K562 (cell line): ENCODE measurements at regions not wholly inside any gene's neighbourhood (a gene's known extent, or its start where the extent isn't known, plus 50 kb on each side); places are given as distances from the start of the nearest gene placed in this dataset.

Experiments used
- ATAC-seq: fragments of 200-7000 bp; cut with Tn5 transposase; 3 replicates; pipeline ENCODE4 v1.9.1; 2020; ENCODE audit warnings: moderate library complexity
- BruUV-seq: library from RNA; stranded (reverse); fragments of 400-500 nt; replicated peaks from 2 replicates; lab custom pipeline; 2021; lab: Mats Ljungman, UMichigan
- CTCF ChIA-PET: fragments of 300-600 bp; formaldehyde crosslinking; extraction: SDS; loops from one replicate; lab custom pipeline; 2021; ENCODE audit warnings: low intra/inter-chr PET ratio; lab: Yijun Ruan, JAX
- POLR2A ChIA-PET: fragments of 300-600, 350-650 bp; sonication (Branson Sonifier 250); formaldehyde crosslinking; extraction: SDS; loops from one replicate; lab custom pipeline; 2021; ENCODE audit warnings: antibody characterized with exemption, inconsistent platforms; lab: Yijun Ruan, JAX
- DNase-seq, 4 experiments: peaks; one replicate each; pipeline versions ENCODE4 v3.0.0 to v3.0.0-alpha.2; 2011 to 2018; ENCODE audit warnings: low spot score in 3 of 4, mixed read lengths in 3 of 4; ENCODE audit errors: extremely low read depth in 1 of 4
- FAIRE-seq: peaks from 2 replicates; lab custom pipeline; 2011; peaks lifted over from hg19 to GRCh38; lab: Jason Lieb, UNC
- H2AFZ ChIP-seq: 2 replicates; pipeline ENCODE4 v1.6.0; 2011; ENCODE audit warnings: low read depth, low read length, control low read depth, inconsistent platforms
- H3K27ac ChIP-seq: fragments of 200-600 bp; 3 replicates; pipeline ENCODE4 v1.8.0; 2011; ENCODE audit warnings: low read depth, mild to moderate bottlenecking, control low read depth, inconsistent platforms, low read length, moderate library complexity, mixed read lengths; ENCODE audit errors: extremely low read depth
- H3K27me3 ChIP-seq, 2 experiments: fragments of 300-600 bp in 1 of 2; 2 replicates in 1 of 2; 3 replicates in 1 of 2; pipeline versions ENCODE4 v1.6.0 to v1.8.0; 2011; ENCODE audit warnings: inconsistent platforms in 2 of 2, low read length in 2 of 2, mild to moderate bottlenecking in 1 of 2, mixed read lengths in 1 of 2, moderate library complexity in 1 of 2; ENCODE audit not compliant: control insufficient read depth in 2 of 2, insufficient read depth in 2 of 2
- H3K36me3 ChIP-seq: fragments of 300-600 bp; 3 replicates; pipeline ENCODE4 v1.8.0; 2011; ENCODE audit warnings: mild to moderate bottlenecking, low read length, inconsistent platforms; ENCODE audit not compliant: control insufficient read depth, insufficient read depth
- H3K4me1 ChIP-seq, 2 experiments: fragments of 200-600 bp in 1 of 2; replicated peaks in 1 of 2; 2 replicates in 1 of 2; 3 replicates in 1 of 2; pipeline versions ENCODE4 v1.5.1 to v1.8.0; 2011; ENCODE audit warnings: inconsistent platforms in 2 of 2, low read length in 2 of 2, mild to moderate bottlenecking in 1 of 2, mixed read lengths in 1 of 2, moderate library complexity in 1 of 2; ENCODE audit not compliant: control insufficient read depth in 2 of 2, insufficient read depth in 2 of 2
- H3K4me2 ChIP-seq: 2 replicates; pipeline ENCODE4 v1.6.1; 2011; ENCODE audit warnings: low read length, control low read depth, inconsistent platforms, mixed read lengths; ENCODE audit not compliant: insufficient read depth
- H3K4me3 ChIP-seq: fragments of 200-600 bp; sonication (generic), shearing (Covaris generic); 2 replicates; pipeline ENCODE4 v1.5.1; 2016; ENCODE audit warnings: control low read depth, inconsistent platforms
- H3K79me2 ChIP-seq: fragments of 200-600 bp; 3 replicates; pipeline ENCODE4 v1.8.0; 2011; ENCODE audit warnings: low read length, inconsistent platforms; ENCODE audit not compliant: control insufficient read depth, insufficient read depth
- H3K9ac ChIP-seq, 2 experiments: 2 replicates each; pipeline versions ENCODE4 v1.6.0 to v1.6.1; 2011; ENCODE audit warnings: low read depth in 2 of 2, low read length in 2 of 2, control low read depth in 1 of 2, inconsistent platforms in 1 of 2, mild to moderate bottlenecking in 1 of 2, mixed read lengths in 1 of 2; ENCODE audit not compliant: insufficient read depth in 1 of 2
- H3K9me1 ChIP-seq: one replicate; pipeline ENCODE4 v1.6.0; 2011; ENCODE audit warnings: inconsistent platforms, mild to moderate bottlenecking, low read length, moderate library complexity; ENCODE audit not compliant: control insufficient read depth, insufficient read depth
- H3K9me3 ChIP-seq: replicated peaks from 2 replicates; pipeline ENCODE4 v1.5.1; 2011; ENCODE audit warnings: low read depth, low read length, inconsistent platforms; ENCODE audit not compliant: control insufficient read depth, insufficient read depth
- H4K20me1 ChIP-seq: replicated peaks from 2 replicates; pipeline ENCODE4 v1.6.1; 2011; ENCODE audit warnings: low read length, inconsistent platforms, mixed read lengths; ENCODE audit not compliant: control insufficient read depth, insufficient read depth
- ARID1B ChIP-seq: fragments of 450-650 bp; IDR thresholded peaks from 2 replicates; pipeline ENCODE4 v1.6.1; 2016; ENCODE audit warnings: antibody characterized with exemption, mild to moderate bottlenecking, inconsistent platforms
- ARID2 ChIP-seq: fragments of 450-650 bp; IDR thresholded peaks from 2 replicates; pipeline ENCODE4 v1.6.1; 2017; ENCODE audit warnings: antibody characterized with exemption, mild to moderate bottlenecking
- CBX3 ChIP-seq, 2 experiments: IDR thresholded peaks; 1 replicate in 1 of 2; 2 replicates in 1 of 2; pipeline ENCODE4 v1.6.1; 2012; ENCODE audit warnings: inconsistent platforms in 2 of 2, low read length in 2 of 2, borderline replicate concordance in 1 of 2, control low read depth in 1 of 2
- JUND ChIP-seq, 2 experiments: IDR thresholded peaks; 2 replicates in 1 of 2; 3 replicates in 1 of 2; pipeline ENCODE4 v1.6.1; 2011; ENCODE audit warnings: borderline replicate concordance in 2 of 2, low read depth in 2 of 2, low read length in 2 of 2, improper control_type of control experiment in 1 of 2, missing biosample characterization in 1 of 2, missing genetic modification characterization in 1 of 2, missing genetic modification reagents in 1 of 2
- MBD2 ChIP-seq: sonication (generic); IDR thresholded peaks from 2 replicates; pipeline ENCODE4 v1.6.1; 2016; ENCODE audit warnings: low read depth, borderline replicate concordance
- MEF2A ChIP-seq: IDR thresholded peaks from 2 replicates; pipeline ENCODE4 v1.6.1; 2011; ENCODE audit warnings: low read depth, mild to moderate bottlenecking, low read length, moderate library complexity; ENCODE audit not compliant: control insufficient read depth
- NCOA6 ChIP-seq: fragments of 450-650 bp; IDR thresholded peaks from 2 replicates; pipeline ENCODE4 v1.6.1; 2017; ENCODE audit warnings: mild to moderate bottlenecking
- NUFIP1 ChIP-seq: fragments of 450-650 bp; IDR thresholded peaks from 2 replicates; pipeline ENCODE4 v1.6.1; 2018; ENCODE audit not compliant: partially characterized antibody
- U2AF1 ChIP-seq: fragments of 200-400 bp; formaldehyde crosslinking; optimal IDR thresholded peaks from 2 replicates; pipeline ENCODE3; 2017; ENCODE audit warnings: mild to moderate bottlenecking, low read depth, low read length, moderate library complexity
- UBTF ChIP-seq, 2 experiments: IDR thresholded peaks; 2 replicates each; pipeline ENCODE4 v1.6.1; 2012; ENCODE audit warnings: improper control_type of control experiment in 2 of 2, low read depth in 2 of 2, low read length in 2 of 2, borderline replicate concordance in 1 of 2
- ZNF668 ChIP-seq: fragments of 250-450 bp; sonication (Bioruptor Pico); IDR thresholded peaks from 2 replicates; pipeline ENCODE4 v1.8.0; 2022; ENCODE audit warnings: mild to moderate bottlenecking, inconsistent platforms
- WGBS: fragments of 100-300 bp; shearing (Covaris generic); methylation state at CpG from one replicate; pipeline ENCODE4 v1.1.6; 2016; ENCODE audit warnings: low coverage, mixed read lengths; ENCODE audit not compliant: insufficient coverage; ENCODE audit errors: missing lambda C conversion rate; 5-methylcytosine and 5-hydroxymethylcytosine counted together
- in situ Hi-C: fragments of 300-500 bp; cut with MboI; formaldehyde crosslinking; loops from 4 replicates; pipeline ENCODE4 v1.15.0; 2018; ENCODE audit warnings: inconsistent platforms, mixed read lengths
- intact Hi-C: fragments of 100-400 bp; cut with micrococcal nuclease; formaldehyde crosslinking; loops from 2 replicates; pipeline ENCODE4 v1.14.2; 2022
- TF ChIP-seq, protein P1 (sequence below): fragments of 450-650 bp; formaldehyde crosslinking; IDR thresholded peaks from 2 replicates; pipeline ENCODE4 v1.4.0; 2022; ENCODE audit warnings: missing genetic modification characterization

DNA sequence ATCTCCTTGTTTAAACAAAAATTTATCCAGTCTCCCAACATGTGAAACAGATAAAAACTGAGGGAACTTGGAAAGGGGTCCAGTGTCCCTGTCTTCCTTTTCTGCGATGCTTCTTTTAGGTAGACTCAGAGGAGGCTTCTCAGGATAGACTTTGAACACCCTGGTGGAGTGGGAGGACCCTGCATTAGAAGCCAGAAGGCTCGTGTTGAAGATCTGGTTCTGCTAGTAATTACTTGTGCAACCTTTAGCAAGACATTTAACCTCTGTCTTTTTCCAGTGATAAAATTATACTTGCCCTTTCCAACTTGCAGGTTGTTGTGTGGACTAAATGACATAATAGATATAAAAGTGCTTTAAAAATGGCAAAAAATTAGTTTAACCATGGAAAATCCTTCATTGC lies 67.1 kb upstream of the PREP start:
- TF ChIP-seq MBD2, result no peak
- no peak for TF ChIP-seq NCOA6
- TF ChIP-seq CBX3 (IDR thresholded peaks at IDR 0.05; ENCODE audit: borderline replicate concordance in 1 of 2, low read length in 2 of 2), result no peak
- no peak for TF ChIP-seq JUND (IDR thresholded peaks at IDR 0.05; ENCODE audit: borderline replicate concordance, low read depth, low read length)
- TF ChIP-seq JUND (tag; IDR thresholded peaks at IDR 0.05; ENCODE audit: borderline replicate concordance, low read depth, low read length), result no peak
- no peak for TF ChIP-seq U2AF1
- TF ChIP-seq MEF2A, result no peak
- no peak for TF ChIP-seq ARID1B
- TF ChIP-seq, protein P1, sequence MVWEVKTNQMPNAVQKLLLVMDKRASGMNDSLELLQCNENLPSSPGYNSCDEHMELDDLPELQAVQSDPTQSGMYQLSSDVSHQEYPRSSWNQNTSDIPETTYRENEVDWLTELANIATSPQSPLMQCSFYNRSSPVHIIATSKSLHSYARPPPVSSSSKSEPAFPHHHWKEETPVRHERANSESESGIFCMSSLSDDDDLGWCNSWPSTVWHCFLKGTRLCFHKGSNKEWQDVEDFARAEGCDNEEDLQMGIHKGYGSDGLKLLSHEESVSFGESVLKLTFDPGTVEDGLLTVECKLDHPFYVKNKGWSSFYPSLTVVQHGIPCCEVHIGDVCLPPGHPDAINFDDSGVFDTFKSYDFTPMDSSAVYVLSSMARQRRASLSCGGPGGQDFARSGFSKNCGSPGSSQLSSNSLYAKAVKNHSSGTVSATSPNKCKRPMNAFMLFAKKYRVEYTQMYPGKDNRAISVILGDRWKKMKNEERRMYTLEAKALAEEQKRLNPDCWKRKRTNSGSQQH (CRISPR knock-in tag), result no peak
- TF ChIP-seq ARID2, result no peak
- TF ChIP-seq UBTF (IDR thresholded peaks at IDR 0.05; ENCODE audit: borderline replicate concordance in 1 of 2, low read depth in 2 of 2, low read length in 2 of 2), result no peak
- TF ChIP-seq NUFIP1, result no peak
- TF ChIP-seq ZNF668 (CRISPR knock-in tag), result no peak
- H4K20me1 ChIP-seq, result no peaks in the 10 kb centered on the region
- H3K9me1 ChIP-seq, result no peaks in the 10 kb centered on the region
- no peaks in the 10 kb centered on the region for H3K4me1 ChIP-seq
- H3K4me2 ChIP-seq, result no peak overlapping the region
- WGBS, result 0% methylated on average over 2 of the region's 2 CpGs
- no peak overlapping the region for H3K27ac ChIP-seq
- no peak for DNase-seq
- FAIRE-seq, result no peak
- H3K27me3 ChIP-seq, result no peaks in the 10 kb centered on the region; a peak in 2 of 5 replicates
- ATAC-seq, result no peak
- ChIA-PET CTCF (no interaction called here), POLR2A (no interaction called here)
- H3K79me2 ChIP-seq, result no peaks in the 10 kb centered on the region
- H3K9ac ChIP-seq, result no peak overlapping the region
- no peak overlapping the region for H3K4me3 ChIP-seq
- no TSS peak for BruUV-seq
- intact Hi-C loops (no loop called here), in situ Hi-C loops (no loop called here)
- H3K9me3 ChIP-seq, result no peaks in the 10 kb centered on the region; the same call in 1 of the 2 replicates
- no peaks in the 10 kb centered on the region for H3K36me3 ChIP-seq
- no peak overlapping the region for H2AFZ ChIP-seq
